Neural progenitor cell (in vitro differentiated cells): ENCODE measurements at regions not wholly inside any gene's neighbourhood (a gene's known extent, or its start where the extent isn't known, plus 50 kb on each side); places are given as distances from the start of the nearest gene placed in this dataset.

Experiments used
- DNase-seq: peaks from one replicate; pipeline ENCODE4 v3.0.0-alpha.2; 2016; ENCODE audit warnings: low spot score
- H2AFZ ChIP-seq: fragments of 200-600 bp; sonication (generic); replicated peaks from 2 replicates; pipeline ENCODE4 v1.6.1; 2016; ENCODE audit warnings: antibody characterized with exemption
- H3F3A ChIP-seq: fragments of 200-600 bp; sonication (generic); 2 replicates; pipeline ENCODE4 v1.6.1; 2016; ENCODE audit warnings: antibody characterized with exemption, low read depth
- H3K27ac ChIP-seq: fragments of 200-600 bp; sonication (generic); 2 replicates; pipeline ENCODE4 v1.5.1; 2016; ENCODE audit warnings: mild to moderate bottlenecking
- H3K27me3 ChIP-seq: fragments of 200-600 bp; sonication (generic); 2 replicates; pipeline ENCODE4 v1.6.1; 2016; ENCODE audit warnings: mild to moderate bottlenecking, moderate library complexity
- H3K36me3 ChIP-seq: fragments of 200-600 bp; sonication (generic); 2 replicates; pipeline ENCODE4 v1.5.1; 2016
- H3K4me1 ChIP-seq: fragments of 200-600 bp; sonication (generic); 2 replicates; pipeline ENCODE4 v1.6.1; 2016; ENCODE audit warnings: mixed run types
- H3K4me2 ChIP-seq: fragments of 200-600 bp; sonication (generic); 2 replicates; pipeline ENCODE4 v1.6.1; 2016
- H3K4me3 ChIP-seq: fragments of 200-600 bp; sonication (generic); 2 replicates; pipeline ENCODE4 v1.5.1; 2016
- H3K79me2 ChIP-seq: fragments of 200-600 bp; sonication (generic); 2 replicates; pipeline ENCODE4 v1.6.1; 2016; ENCODE audit warnings: low read depth
- H3K9ac ChIP-seq: fragments of 200-600 bp; sonication (generic); 2 replicates; pipeline ENCODE4 v1.6.1; 2016
- H3K9me3 ChIP-seq: fragments of 200-600 bp; sonication (generic); 2 replicates; pipeline ENCODE4 v1.5.1; 2016; ENCODE audit warnings: low read depth
- H4K20me1 ChIP-seq: fragments of 200-600 bp; sonication (generic); 2 replicates; pipeline ENCODE4 v1.6.1; 2016; ENCODE audit warnings: low read depth
- H3K27ac Mint-ChIP-seq: 3 replicates; pipeline ENCODE4 v1.8.0; 2021; ENCODE audit warnings: mixed read lengths
- H3K27me3 Mint-ChIP-seq: 2 replicates; pipeline ENCODE4 v1.8.0; 2022; ENCODE audit warnings: low read depth, mild to moderate bottlenecking, inconsistent platforms, moderate library complexity, mixed read lengths; ENCODE audit not compliant: insufficient read depth
- H3K36me3 Mint-ChIP-seq: 3 replicates; pipeline ENCODE4 v1.8.0; 2021; ENCODE audit warnings: mixed read lengths
- H3K4me1 Mint-ChIP-seq: 3 replicates; pipeline ENCODE4 v1.8.0; 2021; ENCODE audit warnings: mixed read lengths
- H3K4me3 Mint-ChIP-seq: 3 replicates; pipeline ENCODE4 v1.8.0; 2021; ENCODE audit warnings: mild to moderate bottlenecking, moderate library complexity, mixed read lengths
- H3K9me3 Mint-ChIP-seq: 3 replicates; pipeline ENCODE4 v1.8.0; 2020; ENCODE audit warnings: mixed read lengths
- EZH2 ChIP-seq: fragments of 200-600 bp; sonication (generic); IDR thresholded peaks from 2 replicates; pipeline ENCODE4 v1.6.1; 2017; ENCODE audit warnings: antibody characterized with exemption, mild to moderate bottlenecking, moderate library complexity
- EZH2phosphoT487 ChIP-seq: fragments of 200-600 bp; sonication (generic); IDR thresholded peaks from 2 replicates; pipeline ENCODE4 v1.6.1; 2017; ENCODE audit warnings: antibody characterized with exemption
- TF ChIP-seq, protein P1 (sequence below): fragments of 200-600 bp; sonication (generic); IDR thresholded peaks from 2 replicates; pipeline ENCODE4 v1.5.1; 2017; ENCODE audit warnings: antibody characterized with exemption, mild to moderate bottlenecking

DNA sequence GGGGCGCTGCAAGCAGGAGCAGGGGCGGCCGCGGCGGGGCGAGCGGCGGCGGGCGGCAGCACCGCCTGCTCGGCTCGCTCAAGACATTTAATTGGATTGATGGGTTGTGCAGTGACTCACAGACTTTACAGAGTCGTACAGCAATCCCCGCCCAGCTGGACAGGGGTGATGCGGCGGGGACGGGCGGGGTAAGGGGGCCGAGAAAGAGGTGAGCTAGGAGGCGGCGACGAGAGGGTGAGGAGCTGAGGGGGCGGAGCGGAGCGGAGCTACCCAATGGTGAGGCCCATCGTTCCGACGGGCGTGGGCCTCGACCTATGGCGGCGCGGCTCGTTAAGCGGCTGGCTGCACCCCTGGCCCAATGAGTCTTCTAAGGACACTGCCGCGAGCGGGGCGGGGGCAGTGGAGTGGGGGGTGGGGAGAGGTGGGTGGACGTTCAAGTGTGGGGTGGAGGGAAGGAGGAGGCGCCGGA, 97.1 kb upstream of the SERTAD2 start:
- H3K4me3 ChIP-seq: peak overlapping the region; percentile 79
- peak overlapping the region; percentile 86 for H3K27ac ChIP-seq
- no peaks in the 10 kb centered on the region for H4K20me1 ChIP-seq
- no peaks in the 10 kb centered on the region for H3K36me3 ChIP-seq
- no peaks in the 10 kb centered on the region for H3K79me2 ChIP-seq
- H3F3A ChIP-seq: peaks cover 25% of the 10 kb centered on the region
- peaks cover 31% of the 10 kb centered on the region for H3K27me3 ChIP-seq
- H3K4me2 ChIP-seq: peak overlapping the region; percentile 80
- peak; percentile 100 for DNase-seq
- Mint-ChIP-seq H3K27ac (peak overlapping the region; percentile 84), H3K4me3 (peak overlapping the region; percentile 95), H3K36me3 (no peaks in the 10 kb centered on the region), H3K4me1 (peaks cover 21% of the 10 kb centered on the region), H3K27me3 (peaks cover 14% of the 10 kb centered on the region), H3K9me3 (peaks cover 2% of the 10 kb centered on the region)
- TF ChIP-seq EZH2phosphoT487: no peak
- TF ChIP-seq, protein P1, sequence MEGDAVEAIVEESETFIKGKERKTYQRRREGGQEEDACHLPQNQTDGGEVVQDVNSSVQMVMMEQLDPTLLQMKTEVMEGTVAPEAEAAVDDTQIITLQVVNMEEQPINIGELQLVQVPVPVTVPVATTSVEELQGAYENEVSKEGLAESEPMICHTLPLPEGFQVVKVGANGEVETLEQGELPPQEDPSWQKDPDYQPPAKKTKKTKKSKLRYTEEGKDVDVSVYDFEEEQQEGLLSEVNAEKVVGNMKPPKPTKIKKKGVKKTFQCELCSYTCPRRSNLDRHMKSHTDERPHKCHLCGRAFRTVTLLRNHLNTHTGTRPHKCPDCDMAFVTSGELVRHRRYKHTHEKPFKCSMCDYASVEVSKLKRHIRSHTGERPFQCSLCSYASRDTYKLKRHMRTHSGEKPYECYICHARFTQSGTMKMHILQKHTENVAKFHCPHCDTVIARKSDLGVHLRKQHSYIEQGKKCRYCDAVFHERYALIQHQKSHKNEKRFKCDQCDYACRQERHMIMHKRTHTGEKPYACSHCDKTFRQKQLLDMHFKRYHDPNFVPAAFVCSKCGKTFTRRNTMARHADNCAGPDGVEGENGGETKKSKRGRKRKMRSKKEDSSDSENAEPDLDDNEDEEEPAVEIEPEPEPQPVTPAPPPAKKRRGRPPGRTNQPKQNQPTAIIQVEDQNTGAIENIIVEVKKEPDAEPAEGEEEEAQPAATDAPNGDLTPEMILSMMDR: no peak
- no peak for TF ChIP-seq EZH2
- no peaks in the 10 kb centered on the region for H3K9me3 ChIP-seq
- peaks cover 4% of the 10 kb centered on the region for H3K4me1 ChIP-seq
- H2AFZ ChIP-seq: peak overlapping the region; percentile 81
- peak overlapping the region; percentile 64 for H3K9ac ChIP-seq

DNA sequence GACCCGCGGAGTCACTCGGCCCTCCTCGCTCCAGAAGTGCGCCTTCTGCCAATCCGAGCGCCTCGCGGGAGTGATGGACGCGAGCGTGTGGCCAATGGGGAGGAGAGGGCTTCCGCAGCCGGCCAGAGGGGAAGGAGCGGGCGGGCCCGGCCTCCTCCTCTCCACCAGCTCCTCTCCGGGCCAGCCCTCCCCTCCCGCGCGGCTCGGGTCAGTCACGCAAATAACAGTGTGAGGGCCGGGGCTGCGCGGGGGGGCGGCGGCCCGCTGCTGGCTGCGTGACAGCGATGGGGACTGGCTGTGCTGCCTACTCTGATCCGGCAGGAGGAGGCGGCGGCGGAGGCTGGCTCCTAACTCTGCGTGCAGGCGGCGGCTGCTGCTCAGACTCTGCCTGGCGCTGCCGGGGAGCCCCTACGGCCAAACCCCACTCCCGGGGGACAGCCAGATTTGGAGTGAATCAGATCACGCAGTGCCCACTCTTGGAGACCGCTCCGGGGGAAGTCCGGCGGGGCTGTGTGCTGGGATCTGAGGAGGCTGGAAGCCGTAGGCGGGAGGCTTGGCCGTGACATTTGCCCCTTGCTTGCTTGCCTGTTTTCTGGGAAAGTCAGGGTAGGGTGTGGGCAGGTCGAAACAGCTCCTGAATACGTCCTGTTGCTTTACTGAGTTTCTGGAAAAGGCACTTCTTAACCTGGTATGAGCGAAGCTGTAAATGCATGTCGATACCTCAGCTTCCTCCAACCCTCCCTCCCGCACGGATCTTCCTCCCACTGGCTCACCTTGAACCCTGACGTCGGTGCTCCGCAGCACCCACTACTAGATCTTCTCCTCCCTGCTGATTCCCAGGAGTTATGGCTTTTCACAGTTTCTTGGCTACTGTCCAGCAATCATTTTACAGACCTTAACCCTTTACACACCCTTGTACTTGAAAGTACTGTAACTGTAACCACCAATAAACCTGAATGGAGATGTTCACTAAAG, 97.9 kb upstream of the SERTAD2 start:
- peaks cover 4% of the 10 kb centered on the region for H3K4me1 ChIP-seq
- no peaks in the 10 kb centered on the region for H3K79me2 ChIP-seq
- Mint-ChIP-seq H3K4me1 (peaks cover 21% of the 10 kb centered on the region), H3K4me3 (peak overlapping the region; percentile 95), H3K27ac (peak overlapping the region; percentile 31), H3K27me3 (peaks cover 16% of the 10 kb centered on the region), H3K9me3 (peaks cover 3% of the 10 kb centered on the region), H3K36me3 (no peaks in the 10 kb centered on the region)
- no peaks in the 10 kb centered on the region for H4K20me1 ChIP-seq
- H3K36me3 ChIP-seq: no peaks in the 10 kb centered on the region
- peak overlapping the region; percentile 94 for H2AFZ ChIP-seq
- no peak for DNase-seq
- H3F3A ChIP-seq: peaks cover 24% of the 10 kb centered on the region
- H3K4me3 ChIP-seq: peak overlapping the region; percentile 79
- TF ChIP-seq, protein P1: peak; percentile 33
- TF ChIP-seq EZH2phosphoT487 (no peak), EZH2 (peak; percentile 59)
- no peak overlapping the region for H3K27ac ChIP-seq
- H3K9ac ChIP-seq: peak overlapping the region; percentile 52
- H3K27me3 ChIP-seq: peaks cover 31% of the 10 kb centered on the region
- H3K9me3 ChIP-seq: no peaks in the 10 kb centered on the region
- peak overlapping the region; percentile 90 for H3K4me2 ChIP-seq

DNA sequence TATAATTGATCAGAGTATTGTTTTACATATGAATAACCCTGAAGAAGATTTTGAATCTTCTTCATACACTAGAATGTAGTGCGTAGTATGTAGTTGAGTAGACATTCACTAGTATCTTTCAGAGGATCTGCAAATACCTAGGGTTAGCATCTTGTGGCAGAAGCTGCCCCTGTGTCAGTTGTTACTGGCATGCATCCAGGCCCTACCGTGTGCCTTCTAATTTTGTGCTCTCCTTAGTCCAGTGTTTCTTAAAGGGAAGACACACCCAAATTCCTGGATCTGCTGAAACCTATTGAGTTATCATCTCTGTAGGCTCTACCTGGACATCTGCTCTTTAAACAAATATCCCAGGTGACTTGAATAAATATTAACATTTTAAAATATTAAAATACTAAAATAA, 99.7 kb upstream of the SERTAD2 start:
- H3K4me2 ChIP-seq: no peak overlapping the region
- H3K36me3 Mint-ChIP-seq: no peaks in the 10 kb centered on the region
- H3K9me3 ChIP-seq: no peaks in the 10 kb centered on the region
- H3K79me2 ChIP-seq: no peaks in the 10 kb centered on the region
- no peak overlapping the region for H3K27ac ChIP-seq
- no peaks in the 10 kb centered on the region for H4K20me1 ChIP-seq
- H3K4me1 ChIP-seq: peaks cover 4% of the 10 kb centered on the region
- no peak overlapping the region for H3K4me3 ChIP-seq
- no peak for DNase-seq
- peaks cover 31% of the 10 kb centered on the region for H3K27me3 ChIP-seq
- H3K36me3 ChIP-seq: no peaks in the 10 kb centered on the region
- peaks cover 21% of the 10 kb centered on the region for H3K4me1 Mint-ChIP-seq
- H2AFZ ChIP-seq: no peak overlapping the region
- no peak overlapping the region for H3K27ac Mint-ChIP-seq
- H3K9ac ChIP-seq: no peak overlapping the region
- H3K27me3 Mint-ChIP-seq: peaks cover 16% of the 10 kb centered on the region
- peaks cover 3% of the 10 kb centered on the region for H3K9me3 Mint-ChIP-seq
- H3F3A ChIP-seq: peaks cover 24% of the 10 kb centered on the region
- no peak overlapping the region for H3K4me3 Mint-ChIP-seq
- TF ChIP-seq, protein P1: no peak
- TF ChIP-seq EZH2phosphoT487: no peak
- no peak for TF ChIP-seq EZH2
